ENCODE measurements at regions not wholly inside any gene's neighbourhood (a gene's known extent, or its start where the extent isn't known, plus 50 kb on each side); places are given as distances from the start of the nearest gene placed in this dataset.
A peak's percentile ranks its signal among the peaks of the same experiment; 100 is the strongest.

- DNase-seq (ENCODE audit: low read depth) = no peak
- TF ChIP-seq MYC (IDR thresholded peaks at IDR 0.05; ENCODE audit: low read depth, low read length) (no peak), CTCF (IDR thresholded peaks at IDR 0.05; ENCODE audit: low read depth, low read length) (no peak), POLR2A (IDR thresholded peaks at IDR 0.05; ENCODE audit: extremely low read depth, insufficient read length) (no peak), MAX (IDR thresholded peaks at IDR 0.05; ENCODE audit: low read depth, low read length) (no peak)
These were observed 477.4 kb upstream of the WWC1 start for GRCh38 chr5:167814040-167814439.

GRCh38 chr5:167814828-167815227, 476.6 kb upstream of the WWC1 start:
- no peak for TF ChIP-seq CTCF (IDR thresholded peaks at IDR 0.05; ENCODE audit: low read depth, low read length)
- H3K4me3 ChIP-seq (ENCODE audit: low read depth, low read length) = no peak overlapping the region
- DNase-seq (ENCODE audit: low read depth) = no peak

More at GRCh38 chr5:167814040-167814439, 477.4 kb upstream of the WWC1 start:
- H3K4me3 ChIP-seq (ENCODE audit: low read depth, low read length) = no peak overlapping the region

GRCh38 chr5:167816354-167816753, 475.1 kb upstream of the WWC1 start:
- peak; percentile 16 for DNase-seq (ENCODE audit: low read depth)
- H3K4me3 ChIP-seq (ENCODE audit: low read depth, low read length) = no peak overlapping the region
- TF ChIP-seq POLR2A (IDR thresholded peaks at IDR 0.05; ENCODE audit: extremely low read depth, insufficient read length) (no peak), MYC (IDR thresholded peaks at IDR 0.05; ENCODE audit: low read depth, low read length) (no peak), CTCF (IDR thresholded peaks at IDR 0.05; ENCODE audit: low read depth, low read length) (no peak), MAX (IDR thresholded peaks at IDR 0.05; ENCODE audit: low read depth, low read length) (no peak)

GRCh38 chr5:167816864-167817263, 474.6 kb upstream of the WWC1 start:
- no peak for DNase-seq (ENCODE audit: low read depth)
- TF ChIP-seq CTCF (IDR thresholded peaks at IDR 0.05; ENCODE audit: low read depth, low read length) (no peak), MYC (IDR thresholded peaks at IDR 0.05; ENCODE audit: low read depth, low read length) (no peak), POLR2A (IDR thresholded peaks at IDR 0.05; ENCODE audit: extremely low read depth, insufficient read length) (no peak), MAX (IDR thresholded peaks at IDR 0.05; ENCODE audit: low read depth, low read length) (no peak)
- no peak overlapping the region for H3K4me3 ChIP-seq (ENCODE audit: low read depth, low read length)

- no peak overlapping the region for H3K4me3 ChIP-seq (ENCODE audit: low read depth, low read length)
- TF ChIP-seq MYC (IDR thresholded peaks at IDR 0.05; ENCODE audit: low read depth, low read length) (no peak), MAX (IDR thresholded peaks at IDR 0.05; ENCODE audit: low read depth, low read length) (no peak), POLR2A (IDR thresholded peaks at IDR 0.05; ENCODE audit: extremely low read depth, insufficient read length) (no peak), CTCF (IDR thresholded peaks at IDR 0.05; ENCODE audit: low read depth, low read length) (no peak)
- DNase-seq (ENCODE audit: low read depth) = no peak
These were observed 472.0 kb upstream of the WWC1 start for GRCh38 chr5:167819406-167819805.

All from NB4 (cell line).